Femur (tissue), 1 donor: ENCODE measurements at regions not wholly inside any gene's neighbourhood (a gene's known extent, or its start where the extent isn't known, plus 50 kb on each side); places are given as distances from the start of the nearest gene placed in this dataset.

ENCODE experiments used
- DNase-seq: peaks from one replicate; pipeline ENCODE4 v3.0.0-alpha.2; 2017

DNA sequence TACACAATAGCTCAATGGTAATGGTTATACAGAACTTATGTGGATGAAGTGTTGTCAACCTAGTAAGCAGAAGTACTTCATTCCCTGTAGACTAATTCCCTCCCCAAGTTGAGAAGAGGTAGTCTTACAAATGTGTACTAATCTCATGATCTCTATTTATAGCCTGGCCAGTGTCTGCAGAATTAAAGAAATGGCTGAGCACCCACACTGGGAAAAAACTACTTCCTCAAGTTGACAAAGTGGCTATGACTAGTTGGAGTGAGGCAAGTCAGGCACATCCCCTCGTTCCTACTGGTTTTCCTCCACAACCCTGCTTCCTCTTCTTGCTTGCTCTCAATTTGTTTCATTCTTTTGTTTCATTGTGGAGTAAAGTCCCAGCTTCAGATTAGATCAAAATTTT lies 566.7 kb upstream of the ZNF717 start:
- no peak for DNase-seq

DNA sequence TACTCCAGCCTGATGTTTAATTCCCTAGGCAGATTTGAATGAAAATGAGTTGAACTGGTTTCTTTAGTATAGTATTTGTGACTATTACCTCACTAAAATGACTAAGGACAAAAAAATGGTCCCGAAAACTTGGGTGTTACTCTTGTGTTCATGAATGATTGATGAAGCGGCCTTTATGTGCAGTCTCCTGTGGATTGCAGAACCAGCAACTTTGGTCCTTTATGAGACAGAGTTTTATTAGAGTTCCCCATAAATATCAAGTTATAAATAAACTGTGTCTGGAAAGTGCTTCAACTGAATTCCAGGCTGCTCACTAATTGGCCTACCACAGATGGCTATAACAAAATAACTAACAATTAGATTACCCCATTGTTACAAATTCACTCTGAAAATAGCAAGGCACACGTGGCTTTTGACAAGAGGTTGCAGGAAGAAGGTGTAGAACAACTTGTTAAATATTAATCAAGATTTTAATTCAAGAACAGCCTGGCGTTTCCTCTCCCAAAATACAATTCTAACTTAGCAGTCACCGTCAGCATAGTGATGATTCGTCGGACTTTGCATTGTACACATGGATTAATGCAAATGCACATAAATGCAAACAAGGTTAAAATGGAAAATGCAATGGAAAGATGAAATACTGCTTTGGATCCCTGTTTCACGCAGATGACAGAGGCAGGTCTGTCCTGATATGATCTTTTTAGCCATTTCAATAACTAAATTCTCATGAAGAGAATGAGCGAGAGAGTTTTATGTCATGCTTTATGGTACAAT lies 567.3 kb upstream of the ZNF717 start:
- no peak for DNase-seq

DNA sequence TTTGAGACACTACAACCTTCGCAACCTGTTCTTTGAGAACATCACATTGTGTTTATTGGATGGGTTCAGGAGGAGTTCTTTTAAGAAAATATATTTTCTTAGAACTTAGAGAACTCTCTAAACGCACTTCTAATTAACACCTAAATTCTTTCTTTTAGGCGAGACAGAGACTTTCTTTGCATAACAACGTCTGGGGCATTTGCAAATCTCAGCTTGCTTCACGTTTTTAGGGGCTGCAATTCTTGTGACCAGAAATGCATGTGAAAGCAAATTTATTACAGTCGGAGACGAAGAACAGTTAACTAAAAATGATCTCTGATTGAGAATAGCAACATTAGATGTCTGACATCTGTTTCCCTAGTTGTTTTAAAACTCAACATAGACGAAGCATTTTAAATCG lies 568.3 kb upstream of the ZNF717 start:
- DNase-seq, result no peak

DNA sequence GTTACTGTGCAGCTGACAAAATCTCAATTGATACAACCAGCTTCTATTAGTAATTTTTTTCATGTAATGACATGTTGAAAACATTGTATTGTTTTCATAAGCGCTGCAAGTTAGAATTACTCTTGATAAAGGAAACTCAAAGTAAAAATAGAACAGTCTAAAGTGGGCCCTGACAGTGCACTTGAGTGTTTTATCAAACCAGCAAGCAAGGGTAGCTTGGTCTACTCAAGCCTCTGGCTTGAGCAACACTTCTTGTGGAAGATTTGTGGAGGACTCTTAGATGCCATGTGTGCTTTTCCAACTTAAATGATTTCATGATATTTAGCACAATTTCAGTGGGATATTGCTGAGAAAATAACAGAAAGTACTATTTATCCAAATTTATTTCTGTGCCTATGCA lies 575.7 kb upstream of the ZNF717 start:
- DNase-seq, result no peak

DNA sequence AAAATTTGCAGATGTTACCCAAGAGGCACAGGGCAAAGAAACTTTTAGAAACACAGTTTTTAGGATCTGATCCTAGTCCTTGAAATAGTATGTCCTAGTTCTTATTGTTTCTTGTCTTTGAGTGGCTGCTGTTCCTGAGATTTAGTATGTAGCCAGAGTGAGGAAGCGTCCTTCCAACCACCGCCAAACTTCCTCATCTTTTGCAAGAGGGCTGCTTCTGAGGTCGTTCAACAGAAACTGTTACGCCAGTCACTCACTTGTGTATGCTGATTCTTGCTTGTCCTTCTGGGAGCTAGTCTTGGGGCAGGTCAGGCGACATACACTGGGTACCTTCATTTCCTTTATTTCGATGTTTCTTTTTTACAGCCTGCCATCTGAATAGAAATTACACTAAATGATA lies 577.3 kb upstream of the ZNF717 start:
- no peak for DNase-seq

DNA sequence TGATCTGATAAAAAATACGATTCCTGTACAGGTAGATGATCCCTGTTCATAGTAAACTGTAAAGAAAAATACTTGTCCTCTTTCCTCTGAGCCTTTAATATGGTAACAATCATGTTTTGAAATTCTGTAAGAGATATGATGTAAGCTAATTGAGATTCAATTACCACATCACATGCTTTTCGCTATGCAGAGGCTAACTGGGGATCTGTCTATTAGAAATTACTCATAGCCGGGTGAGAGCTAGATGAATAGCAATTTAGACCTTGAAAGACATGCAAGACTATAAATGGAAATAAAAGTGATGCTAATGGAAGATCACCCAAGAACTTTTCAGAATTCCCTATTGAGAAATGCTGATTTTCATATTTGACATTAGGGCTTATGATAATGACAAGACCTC lies 579.9 kb upstream of the ZNF717 start:
- DNase-seq, result no peak

DNA sequence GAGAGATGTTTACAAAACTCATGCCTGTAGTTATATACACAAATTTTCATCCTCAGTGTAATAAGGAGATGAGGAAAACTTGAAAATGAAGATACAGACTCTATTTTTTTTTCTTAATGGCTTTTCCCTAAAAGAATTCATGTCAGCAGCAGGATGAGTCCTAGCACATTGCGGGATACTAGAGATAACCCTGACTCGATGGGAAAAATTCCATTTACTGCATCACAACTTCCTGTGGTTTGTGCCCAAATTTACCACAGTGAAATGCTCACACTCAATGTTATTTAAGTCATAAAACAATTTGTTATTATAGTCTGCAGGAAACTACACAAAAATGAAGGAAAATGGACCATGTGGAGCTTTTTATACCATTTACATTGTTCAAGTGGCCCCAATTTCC lies 581.9 kb upstream of the ZNF717 start:
- DNase-seq, result no peak

DNA sequence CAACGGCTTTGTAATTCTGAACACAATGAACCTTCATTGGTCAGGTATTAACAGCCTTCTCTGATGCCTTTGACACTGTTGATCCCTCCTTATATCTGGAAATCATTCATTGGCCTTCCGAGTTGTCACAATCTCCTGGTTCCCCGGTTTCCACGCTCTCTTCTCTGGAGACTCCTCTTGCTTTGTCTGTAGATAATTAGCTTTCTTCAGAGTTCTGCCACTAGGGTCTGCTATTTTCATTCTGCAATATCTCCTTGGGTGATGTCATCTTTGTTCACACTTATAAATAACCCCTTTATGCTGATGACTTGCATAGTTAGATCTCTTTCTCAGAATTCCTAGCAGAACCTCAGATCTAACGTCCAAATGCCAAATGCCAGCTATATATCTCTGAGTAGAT lies 583.8 kb upstream of the ZNF717 start:
- DNase-seq, result no peak

DNA sequence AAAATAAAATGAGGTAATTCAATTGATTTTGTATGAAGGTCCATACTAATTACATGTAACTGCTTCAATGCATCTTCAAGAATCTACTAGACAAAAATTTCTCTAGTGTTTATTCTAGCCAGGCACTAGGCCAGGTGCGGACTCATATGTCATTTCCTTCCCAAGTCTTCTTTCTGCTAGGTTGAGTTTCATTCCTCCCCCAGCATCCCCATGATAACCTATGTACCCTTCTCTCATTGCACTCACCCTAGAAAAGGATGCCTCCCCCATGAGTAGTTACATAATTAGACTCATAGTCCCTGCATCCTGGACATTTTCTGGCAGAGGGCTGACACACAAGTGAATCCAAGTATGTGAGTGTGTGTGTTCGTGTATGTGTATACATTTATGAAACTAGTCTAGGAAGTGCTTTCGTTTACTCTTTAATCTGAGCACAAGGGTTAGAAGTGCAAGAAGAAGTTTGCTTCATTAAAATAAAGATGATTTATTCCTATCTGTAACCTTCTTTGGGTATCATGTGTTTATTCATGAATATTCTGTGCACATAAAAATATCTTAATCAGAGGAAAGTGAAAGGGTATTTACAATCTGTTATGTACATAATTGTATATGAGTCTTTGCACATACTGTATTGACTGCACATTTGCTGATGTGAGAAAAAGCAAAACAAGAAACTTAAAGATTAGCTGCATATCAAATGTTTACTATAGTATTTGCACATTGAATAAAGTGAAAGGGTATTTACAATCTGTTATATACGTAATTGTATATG lies 585.6 kb upstream of the ZNF717 start:
- DNase-seq, result no peak

DNA sequence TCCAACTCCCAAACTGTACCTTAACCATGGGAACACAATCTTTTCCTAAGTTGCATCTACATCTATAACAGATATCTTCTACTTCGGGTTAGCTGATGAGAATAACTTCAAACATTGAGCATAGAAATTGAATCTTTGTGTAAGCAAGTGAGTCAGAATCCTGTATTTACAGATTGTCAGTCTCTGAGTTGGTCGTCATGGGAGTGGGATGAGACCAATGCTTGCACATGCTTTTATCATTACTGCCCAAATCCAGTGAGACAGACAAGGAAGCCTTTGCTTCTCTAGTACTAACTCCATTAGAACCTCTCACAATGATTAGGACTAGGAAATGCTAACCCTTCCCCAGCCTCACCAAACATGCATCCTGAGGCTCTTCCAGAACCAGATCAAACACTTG lies 587.1 kb upstream of the ZNF717 start:
- no peak for DNase-seq

DNA sequence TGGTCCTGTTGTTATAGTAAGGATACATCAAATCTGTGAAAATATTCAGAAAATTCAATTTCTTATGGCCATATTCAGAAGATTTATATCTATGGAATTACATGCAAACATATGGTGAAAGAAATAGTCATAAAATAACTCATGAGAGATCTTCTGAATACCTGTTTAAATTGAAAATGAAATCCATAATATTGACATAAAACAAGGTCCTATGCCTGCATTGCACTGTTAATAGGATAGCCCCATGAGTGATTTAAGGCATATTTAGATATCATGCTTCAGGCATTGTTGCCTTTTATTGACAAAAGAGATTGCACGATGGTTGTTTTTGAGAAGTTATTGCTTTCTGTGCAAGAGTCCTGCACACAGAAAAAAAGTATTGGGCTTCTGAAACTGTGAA lies 591.7 kb upstream of the ZNF717 start:
- DNase-seq, result no peak

DNA sequence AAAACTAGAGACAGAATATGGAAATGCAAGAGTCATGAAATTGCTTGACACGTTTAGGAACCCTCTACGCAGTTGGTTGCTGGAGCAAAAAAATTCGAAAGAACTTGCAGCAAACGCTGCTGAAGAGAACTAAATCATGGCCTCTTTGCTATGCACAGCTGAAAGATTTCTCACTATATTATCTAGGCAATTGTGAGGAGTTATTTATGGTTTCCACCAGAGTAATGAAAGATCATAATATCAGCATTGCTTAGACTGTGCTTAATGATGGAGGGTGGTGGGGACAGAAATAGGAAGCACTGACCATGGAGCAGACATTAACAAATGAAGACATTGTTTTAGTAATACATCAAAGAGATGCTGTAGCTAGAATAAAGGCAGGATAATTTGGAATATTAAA lies 593.4 kb upstream of the ZNF717 start:
- no peak for DNase-seq

DNA sequence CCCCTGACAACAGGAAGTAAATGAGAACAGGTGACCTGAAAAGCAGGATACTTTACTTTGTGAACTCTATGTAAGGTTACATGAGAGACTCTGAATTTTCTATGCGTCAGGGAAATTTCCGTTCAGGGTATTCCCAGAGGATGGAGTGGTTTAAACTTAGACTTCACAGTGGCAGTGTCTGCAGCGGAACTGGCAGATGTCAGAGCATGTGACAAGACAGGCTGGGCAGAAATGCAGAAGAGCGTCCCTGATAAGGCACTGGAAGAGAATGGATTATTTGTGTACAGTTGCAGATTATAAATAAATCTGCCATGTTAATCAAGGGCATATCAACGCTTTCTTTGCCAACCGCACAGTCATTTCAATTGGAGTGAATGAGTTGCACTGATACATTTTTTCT lies 598.4 kb upstream of the ZNF717 start:
- DNase-seq, result peak; percentile 24

DNA sequence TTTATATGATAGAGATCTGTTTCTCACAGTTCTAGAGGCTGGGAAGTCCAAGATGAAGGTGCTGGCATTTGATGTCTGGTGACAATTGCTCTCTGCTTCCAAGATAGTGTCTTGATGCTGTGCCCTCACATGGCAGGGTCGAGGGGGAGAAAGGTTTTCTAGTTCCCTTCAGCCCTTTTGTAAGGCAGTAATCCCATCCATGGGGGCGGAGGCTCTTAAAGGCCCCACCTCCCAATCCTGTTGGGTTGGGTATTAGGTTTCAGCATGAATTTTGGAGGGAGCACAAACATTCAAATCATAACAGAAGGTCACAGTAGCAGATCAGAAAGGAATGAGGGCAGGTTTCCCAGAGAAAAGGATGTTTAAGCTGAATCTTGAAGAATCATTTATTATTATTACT lies 601.7 kb upstream of the ZNF717 start:
- DNase-seq, result no peak

DNA sequence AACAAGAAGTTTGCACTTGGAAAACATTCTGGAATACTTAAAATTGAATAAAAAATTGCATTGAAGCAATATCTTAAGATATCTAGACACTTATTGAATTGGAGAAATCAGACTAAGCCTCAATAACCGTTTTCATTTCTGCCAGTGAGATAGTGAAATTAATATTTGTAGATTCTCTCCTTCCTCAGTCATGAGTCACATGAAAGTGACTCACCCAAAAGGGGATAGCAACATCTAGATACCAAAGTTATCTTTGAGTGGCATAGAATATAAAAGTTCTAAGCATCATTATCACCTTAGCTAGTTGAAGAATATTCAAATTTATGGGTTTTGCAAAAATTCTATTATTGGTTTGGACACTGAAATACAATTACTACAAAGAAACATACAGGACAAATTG lies 614.8 kb upstream of the ZNF717 start:
- no peak for DNase-seq

DNA sequence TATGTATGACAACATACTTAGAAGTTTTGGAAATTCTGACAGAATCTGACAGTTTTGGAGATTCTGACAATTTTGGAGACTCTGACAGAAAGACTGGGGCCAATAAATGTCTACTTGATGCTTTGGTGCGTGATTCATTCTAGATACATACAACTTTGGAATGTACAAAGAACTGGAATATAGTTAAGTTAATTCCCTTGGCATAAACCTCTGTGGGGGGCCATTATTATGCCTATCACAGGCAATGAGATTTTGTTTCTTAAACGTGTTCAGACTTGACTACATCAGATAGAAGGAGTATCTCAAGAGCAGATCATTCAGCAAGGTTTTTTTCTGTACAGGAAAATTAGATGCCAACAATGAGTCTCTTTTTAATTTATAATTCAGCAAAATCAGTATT lies 617.6 kb upstream of the ZNF717 start:
- no peak for DNase-seq

DNA sequence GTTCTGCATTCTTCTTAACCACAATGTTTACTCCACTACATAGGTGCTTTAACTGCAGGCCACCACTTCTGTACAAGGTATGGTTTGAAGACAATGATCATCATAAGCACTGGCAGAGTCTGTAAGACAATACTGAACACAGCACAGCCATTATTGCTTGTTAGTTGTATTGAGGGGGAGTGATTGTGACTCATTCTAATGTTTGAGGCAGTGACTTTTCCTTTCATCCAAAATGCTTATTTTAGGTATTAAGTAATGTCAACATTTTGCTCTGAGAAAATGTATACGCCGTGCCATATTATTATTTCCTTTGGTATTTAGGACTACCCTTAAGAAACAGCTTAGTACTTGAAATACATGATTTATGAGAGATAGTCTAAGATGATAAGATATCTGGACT lies 618.2 kb upstream of the ZNF717 start:
- DNase-seq, result no peak

DNA sequence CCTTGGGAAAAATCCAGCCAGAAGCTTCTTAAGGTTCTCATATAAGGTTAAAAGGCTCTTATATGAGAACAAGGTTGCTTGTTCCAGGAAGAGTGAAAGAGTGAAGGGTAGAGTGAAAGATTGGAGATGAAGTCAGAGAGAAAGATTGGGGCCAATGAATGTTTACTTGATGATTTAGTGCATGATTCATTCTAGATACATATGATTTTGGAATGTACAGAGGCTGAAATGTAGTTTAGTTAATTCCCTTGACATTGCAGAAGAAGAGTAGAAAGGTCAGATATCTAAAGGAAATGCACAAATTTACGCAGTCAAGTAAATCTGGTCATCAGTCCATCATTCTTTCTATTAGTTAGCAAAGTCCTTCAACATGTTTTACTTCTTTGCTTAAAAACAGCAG lies 619.8 kb upstream of the ZNF717 start:
- no peak for DNase-seq

DNA sequence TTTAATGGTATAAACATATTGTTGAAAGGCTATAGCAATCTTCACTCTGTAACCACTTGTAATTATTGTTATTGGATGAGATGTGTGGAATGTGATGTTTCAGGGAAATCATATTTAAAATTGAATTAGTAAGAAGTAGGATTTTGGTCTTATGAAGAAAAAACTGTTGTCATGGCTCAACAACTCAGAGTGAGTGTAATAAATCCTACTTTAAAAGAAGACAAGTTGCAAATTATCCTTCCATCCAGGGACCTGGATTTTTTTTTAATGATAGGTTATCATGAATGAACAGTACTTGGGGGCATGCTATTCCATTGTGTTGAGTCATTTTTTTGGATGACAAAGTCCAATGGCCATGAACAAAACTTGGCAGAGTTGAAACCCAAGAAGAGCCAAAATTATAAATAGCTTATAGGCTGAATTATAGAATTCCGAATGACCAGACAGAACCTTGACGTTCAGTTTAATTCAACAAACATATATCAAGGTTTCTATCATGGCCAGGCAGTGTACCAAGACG lies 625.5 kb upstream of the ZNF717 start:
- DNase-seq, result no peak

DNA sequence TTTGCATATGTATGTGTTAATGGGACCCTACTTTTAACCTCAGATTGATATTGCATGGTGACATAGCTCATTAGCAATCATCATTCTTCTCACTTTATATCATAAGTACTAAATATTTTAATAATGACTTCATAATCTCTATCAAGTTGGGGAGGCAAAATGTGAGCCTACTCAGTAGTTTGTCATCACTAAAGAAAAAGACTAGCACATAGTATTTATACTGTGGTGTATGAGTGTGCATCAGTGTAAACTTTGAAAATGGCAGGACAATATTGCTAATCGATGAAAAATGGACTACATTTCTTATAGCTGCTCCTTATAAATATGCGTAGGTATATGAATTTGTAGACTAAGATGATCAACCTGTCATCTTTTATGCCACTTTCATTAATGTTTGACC lies 624.5 kb upstream of the ROBO2 start:
- DNase-seq, result no peak

DNA sequence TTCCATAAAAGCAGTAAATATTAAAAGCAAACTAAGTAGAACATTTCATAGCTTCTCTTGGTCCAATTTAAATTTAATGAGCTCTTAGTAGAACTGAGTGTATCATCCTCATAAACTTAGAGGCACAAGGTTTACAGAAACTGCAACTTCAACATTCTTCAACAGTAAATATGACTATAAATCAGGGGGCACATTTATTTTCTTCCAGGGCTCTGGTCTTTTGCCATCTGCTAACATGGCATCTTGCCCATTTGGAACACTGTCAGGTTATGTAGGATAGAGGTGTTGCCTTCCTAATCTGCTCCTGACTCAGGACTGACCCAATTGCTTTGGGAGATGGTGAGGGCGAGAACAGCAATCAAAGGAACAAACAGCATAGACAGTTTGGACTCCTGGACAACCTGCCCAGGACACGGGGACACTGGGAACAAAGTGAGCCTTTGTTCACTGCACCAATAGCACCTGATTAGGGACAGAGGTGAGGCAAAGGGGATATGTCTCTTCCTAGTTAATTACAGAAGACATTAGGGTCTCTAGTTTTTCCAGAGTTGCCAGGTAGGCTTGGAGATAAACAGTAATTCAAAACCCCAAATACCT lies 610.2 kb upstream of the ROBO2 start:
- DNase-seq, result no peak

DNA sequence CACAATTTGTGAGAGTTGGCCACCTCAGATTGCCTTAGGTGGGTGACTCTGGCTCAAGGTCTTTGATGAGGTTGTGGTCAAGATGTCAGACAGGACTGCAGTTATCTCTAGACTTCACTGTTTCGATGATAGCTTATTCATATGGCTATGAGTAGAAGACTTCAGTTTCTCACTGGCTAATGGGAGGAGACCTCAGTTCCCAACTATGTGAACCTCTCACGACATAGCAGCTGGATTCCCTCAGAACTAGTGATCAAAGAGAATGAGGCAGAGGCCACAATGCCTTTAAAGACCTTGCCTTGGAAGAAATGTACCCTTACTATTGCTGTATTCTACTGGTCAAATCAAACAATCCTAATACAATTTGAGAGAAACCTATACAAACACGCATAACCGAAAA lies 607.5 kb upstream of the ROBO2 start:
- no peak for DNase-seq

DNA sequence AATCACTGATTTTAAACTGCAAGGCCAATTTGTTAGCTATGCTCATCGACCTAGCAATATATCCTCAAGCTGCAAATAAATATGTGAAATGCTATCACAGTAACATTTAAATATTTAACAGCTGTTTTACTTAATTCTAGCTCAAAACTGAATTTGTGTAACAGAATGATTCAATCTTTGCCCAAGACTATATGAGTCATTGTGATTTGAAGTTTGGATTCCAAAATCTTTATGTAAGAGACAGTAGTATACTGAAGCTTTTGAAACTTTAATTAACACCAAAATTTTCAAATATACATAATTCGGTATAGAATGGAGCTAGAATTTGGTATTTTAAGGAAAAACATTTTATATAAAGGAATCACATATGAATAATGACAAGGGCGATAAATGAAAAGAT lies 603.0 kb upstream of the ROBO2 start:
- DNase-seq, result no peak

DNA sequence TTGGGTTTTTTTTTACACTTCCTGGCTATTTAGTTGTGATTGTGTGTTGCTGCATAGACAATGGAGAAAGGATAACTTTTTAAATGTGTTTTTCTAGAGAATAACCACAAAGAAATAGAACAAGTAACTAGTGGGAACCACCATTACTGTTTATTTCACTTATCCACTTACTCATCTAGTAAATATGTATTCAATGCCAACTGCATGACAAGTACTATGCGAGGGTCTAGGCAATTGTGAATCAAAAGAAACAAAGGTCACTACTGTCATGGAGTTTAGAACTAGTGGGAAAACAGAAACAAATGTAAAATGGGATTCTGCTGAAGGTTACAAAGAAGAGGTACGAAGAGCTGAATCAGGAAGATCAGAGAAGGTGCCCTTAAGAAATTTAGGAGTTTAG lies 600.9 kb upstream of the ROBO2 start:
- DNase-seq, result no peak
